Urinary bladder (tissue), 3 donors: ENCODE measurements at regions not wholly inside any gene's neighbourhood (a gene's known extent, or its start where the extent isn't known, plus 50 kb on each side); places are given as distances from the start of the nearest gene placed in this dataset.
"Not testable (repeated sequence)": the region's sequence is repeated elsewhere in the genome, so short reads cannot be mapped to it uniquely, and the experiment has no call there.

Experiments
- DNase-seq: peaks from one replicate; pipeline ENCODE4 v3.0.0-alpha.2; 2015; ENCODE audit errors: extremely low spot score
- H3K27ac ChIP-seq: one replicate; pipeline ENCODE4 v1.5.1; 2013; ENCODE audit warnings: low read depth, mild to moderate bottlenecking, moderate library complexity
- H3K36me3 ChIP-seq: one replicate; pipeline ENCODE4 v1.6.1; 2013; ENCODE audit warnings: mild to moderate bottlenecking, moderate library complexity; ENCODE audit not compliant: insufficient read depth
- H3K4me1 ChIP-seq: one replicate; pipeline ENCODE4 v1.6.1; 2013; ENCODE audit warnings: mild to moderate bottlenecking, moderate library complexity; ENCODE audit not compliant: insufficient read depth
- H3K4me3 ChIP-seq: one replicate; pipeline ENCODE4 v1.5.1; 2013; ENCODE audit warnings: low read depth, low read length
- WGBS: extraction: QIAGEN DNeasy Blood & Tissue Kit; methylation state at CpG from one replicate; pipeline ENCODE4 v1.1.7; 2013; 5-methylcytosine and 5-hydroxymethylcytosine counted together
- donor health status: healthy with polysubstance abuse.
- donor health status: healthy.

DNA sequence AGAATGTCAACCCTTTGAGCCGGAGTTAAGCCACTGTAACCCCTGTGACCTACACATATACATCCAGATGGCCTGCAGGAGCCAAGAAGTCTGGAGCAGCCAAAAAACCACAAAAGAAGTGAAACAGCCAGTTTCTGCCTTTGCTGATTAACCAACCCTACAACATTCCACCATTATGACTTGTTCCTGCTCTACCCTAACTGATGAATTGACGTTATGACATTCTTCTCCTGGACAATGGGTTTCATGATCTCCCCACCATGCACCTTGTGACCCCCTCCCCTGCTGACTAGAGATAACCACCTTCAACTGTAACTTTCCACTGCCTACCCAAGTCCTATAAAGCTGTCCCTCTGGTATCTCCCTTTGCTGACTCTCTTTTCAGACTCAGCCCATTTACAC is 216.3 kb upstream of the DUSP10 start:
- H3K27ac ChIP-seq, H3K4me1 ChIP-seq, H3K4me3 ChIP-seq, DNase-seq, H3K36me3 ChIP-seq: not testable (repeated sequence)
- 54% methylated on average over 2 of the region's 2 CpGs for WGBS

DNA sequence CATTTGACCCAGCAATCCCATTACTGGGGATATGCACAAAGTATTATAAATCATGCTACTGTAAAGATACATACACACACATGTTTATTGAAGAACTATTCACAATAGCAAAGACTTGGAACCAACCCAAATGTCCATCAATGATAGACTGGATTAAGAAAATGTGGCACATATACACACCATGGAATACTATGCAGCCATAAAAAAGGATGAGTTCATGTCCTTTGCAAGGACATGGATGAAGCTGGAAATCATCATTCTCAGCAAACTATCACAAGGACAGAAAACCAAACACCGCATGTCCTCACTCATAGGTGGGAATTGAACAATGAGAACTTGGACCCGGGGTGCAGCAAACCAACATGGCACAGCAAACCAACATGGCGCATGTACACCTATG is 215.5 kb upstream of the DUSP10 start:
- WGBS, result 95% methylated on average over 3 of the region's 3 CpGs
- not testable (repeated sequence) for H3K4me3 ChIP-seq, H3K36me3 ChIP-seq

DNA sequence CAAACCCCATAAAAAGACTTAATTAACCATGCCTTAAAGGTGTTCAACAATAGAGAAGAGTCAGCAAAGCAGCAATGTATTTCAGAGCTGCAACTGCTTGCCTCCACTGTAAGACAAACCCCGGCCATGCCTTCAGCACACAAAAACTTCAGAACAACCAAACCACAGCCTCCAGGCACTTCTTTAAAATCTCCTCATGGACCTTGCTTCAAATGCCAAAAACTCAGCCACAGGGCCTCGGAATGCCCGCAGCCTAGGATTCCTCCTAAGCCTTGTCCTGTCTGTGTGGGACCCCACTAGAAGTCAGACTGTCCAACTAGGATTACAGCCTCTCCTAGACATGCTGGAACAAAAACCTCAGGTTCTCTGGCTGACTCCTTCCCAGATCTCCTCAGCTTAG is 208.1 kb upstream of the DUSP10 start:
- WGBS, result 94% methylated on average over 3 of the region's 3 CpGs
- no peak for DNase-seq
- no peak overlapping the region for H3K4me3 ChIP-seq
- H3K36me3 ChIP-seq, result no peaks in the 10 kb centered on the region
- H3K27ac ChIP-seq, result no peak overlapping the region
- H3K4me1 ChIP-seq, result no peaks in the 10 kb centered on the region

More for the DNA sequence above, 215.5 kb upstream of the DUSP10 start:
- H3K4me1 ChIP-seq, DNase-seq, H3K27ac ChIP-seq: not testable (repeated sequence)

DNA sequence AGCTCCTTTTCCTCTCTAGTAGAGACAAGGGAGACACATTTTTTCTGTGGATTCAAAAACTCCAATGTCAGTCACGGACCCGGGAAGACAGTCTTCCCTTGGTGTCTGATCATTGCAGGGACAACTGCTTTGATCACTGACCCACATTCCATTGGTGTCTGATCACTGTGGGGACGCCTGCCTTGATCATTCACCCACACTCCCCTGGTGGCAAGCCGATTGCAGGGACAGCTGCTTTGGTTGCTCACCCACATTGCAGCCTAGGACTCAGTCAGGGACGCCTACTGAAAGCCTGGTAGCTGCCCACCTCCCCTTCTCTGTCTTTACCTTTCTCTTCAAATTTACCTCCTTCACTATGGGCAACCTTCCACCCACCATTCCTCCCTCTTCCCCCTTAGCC is 206.6 kb upstream of the DUSP10 start:
- Histone ChIP-seq H3K36me3 (no peaks in the 10 kb centered on the region), H3K4me3 (no peak overlapping the region), H3K4me1 (no peaks in the 10 kb centered on the region), H3K27ac (no peak overlapping the region)
- DNase-seq, result no peak
- WGBS, result 89% methylated on average over 5 of the region's 5 CpGs

DNA sequence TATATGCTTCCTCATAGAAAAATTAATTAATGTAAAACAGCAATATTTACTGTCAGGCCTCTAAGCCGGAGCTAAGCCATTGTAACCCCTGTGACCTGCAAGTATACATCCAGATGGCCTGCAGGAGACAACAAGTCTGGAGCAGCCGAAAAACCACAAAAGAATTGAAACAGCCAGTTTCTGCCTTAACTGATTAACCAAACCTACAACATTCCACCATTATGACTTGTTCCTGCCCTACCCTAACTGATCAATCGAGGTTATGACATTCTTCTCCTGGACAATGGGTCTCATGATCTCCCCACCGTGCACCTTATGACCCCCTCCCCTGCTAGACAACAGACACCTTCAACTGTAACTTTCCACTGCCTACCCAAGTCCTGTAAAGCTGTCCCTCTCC is 205.8 kb upstream of the DUSP10 start:
- no peak for DNase-seq
- Histone ChIP-seq H3K27ac (no peak overlapping the region), H3K36me3 (no peaks in the 10 kb centered on the region), H3K4me1 (no peaks in the 10 kb centered on the region), H3K4me3 (no peak overlapping the region)
- WGBS, result 73% methylated on average over 4 of the region's 4 CpGs

DNA sequence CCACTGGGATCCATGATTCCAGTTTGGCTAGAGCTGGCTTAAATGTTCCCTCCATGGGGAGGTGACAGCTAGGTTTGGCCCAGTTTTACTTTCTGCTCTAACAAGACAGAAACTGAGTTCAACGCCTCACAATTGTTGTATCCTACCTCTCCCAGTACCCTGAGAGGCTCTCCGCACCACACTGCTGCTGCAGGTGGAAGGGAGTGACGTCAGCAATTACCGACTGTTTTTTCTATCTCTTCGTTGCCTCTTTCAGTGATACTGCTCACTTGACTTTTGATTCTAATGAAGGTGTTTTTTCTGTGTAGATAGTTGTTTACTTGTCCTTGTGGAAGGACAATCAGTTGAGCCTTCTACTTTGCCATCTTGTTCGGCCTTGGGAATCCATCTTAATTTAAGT is 204.9 kb upstream of the DUSP10 start:
- Histone ChIP-seq H3K4me1 (no peaks in the 10 kb centered on the region), H3K27ac (no peak overlapping the region), H3K4me3 (no peak overlapping the region), H3K36me3 (no peaks in the 10 kb centered on the region)
- no peak for DNase-seq
- WGBS, result 95% methylated on average over 6 of the region's 6 CpGs

DNA sequence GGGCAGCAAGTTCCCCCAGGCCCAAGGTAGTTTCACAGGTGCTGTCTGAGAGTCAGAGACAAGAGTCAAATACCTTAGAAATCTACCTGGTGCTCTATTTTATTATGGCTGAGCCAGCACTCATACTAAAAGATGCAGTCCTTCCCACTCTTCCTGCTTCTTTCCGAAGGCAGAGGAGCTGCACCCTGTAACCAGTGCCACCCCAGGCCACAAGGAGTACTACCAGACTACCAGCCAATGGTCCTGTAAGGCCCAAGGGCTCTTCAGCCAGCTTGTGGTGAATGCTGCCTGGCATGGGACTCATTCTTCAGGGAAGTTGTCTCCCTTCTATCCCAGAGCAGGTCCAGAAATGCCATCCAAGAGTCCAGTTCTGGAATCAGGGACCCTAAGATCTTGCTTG is 203.8 kb upstream of the DUSP10 start:
- Histone ChIP-seq H3K27ac (no peak overlapping the region), H3K36me3 (no peaks in the 10 kb centered on the region), H3K4me1 (no peaks in the 10 kb centered on the region), H3K4me3 (no peak overlapping the region)
- 76% methylated on average over 1 of the region's 1 CpG for whole genome bisulfite sequencing
- no peak for DNase-seq

DNA sequence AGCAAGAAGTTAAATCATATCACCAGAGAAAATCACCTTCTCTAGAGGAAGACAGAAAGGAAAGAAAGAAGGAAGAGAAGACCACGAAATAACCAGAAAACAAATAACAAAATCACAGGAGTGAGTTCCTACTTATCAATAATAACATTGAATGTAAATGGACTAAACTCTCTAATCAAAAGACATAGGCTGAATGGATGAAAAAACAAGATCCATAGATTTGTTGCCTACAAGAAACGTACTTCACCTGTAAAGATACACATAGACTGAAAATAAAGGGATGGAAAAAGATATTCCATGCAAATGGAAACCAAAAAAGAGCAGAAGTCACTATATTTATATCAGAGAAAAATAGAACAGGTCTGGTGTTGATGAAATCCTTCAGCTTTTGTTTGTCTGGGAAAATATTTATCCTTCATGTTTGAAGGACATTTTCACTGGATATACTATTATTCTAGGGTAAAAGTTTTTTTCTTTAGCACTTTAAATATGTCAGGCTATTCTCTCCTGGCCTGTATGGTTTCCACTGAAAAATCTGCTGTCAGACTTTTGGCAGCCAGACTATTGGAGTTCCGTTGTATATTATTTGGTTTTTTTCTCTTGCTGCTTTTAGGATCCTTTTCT is 202.5 kb upstream of the DUSP10 start:
- Histone ChIP-seq H3K4me3 (no peak overlapping the region), H3K36me3 (no peaks in the 10 kb centered on the region), H3K27ac (no peak overlapping the region), H3K4me1 (no peaks in the 10 kb centered on the region)
- WGBS, result 76% methylated on average over 3 of the region's 3 CpGs
- DNase-seq, result no peak

DNA sequence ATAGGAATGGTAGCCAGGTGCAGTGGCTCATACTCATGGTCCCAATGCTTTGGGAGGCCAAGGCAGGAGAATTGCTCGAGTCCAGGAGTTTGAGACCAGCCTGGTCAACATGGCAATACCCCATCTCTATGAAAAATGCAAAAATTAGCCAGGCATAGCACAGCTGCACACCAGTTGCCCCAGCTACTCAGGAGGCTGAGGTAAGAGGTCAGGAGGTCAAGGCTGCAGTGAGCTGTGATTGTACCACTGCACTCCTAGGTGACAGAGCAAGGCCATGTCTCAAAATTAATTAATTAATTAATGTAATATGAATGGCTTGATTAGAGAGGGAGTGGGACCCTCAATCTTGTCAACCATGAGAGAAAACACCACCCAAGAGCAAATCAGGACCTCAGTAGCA is 198.7 kb upstream of the DUSP10 start:
- Histone ChIP-seq H3K4me3 (no peak overlapping the region), H3K4me1 (no peaks in the 10 kb centered on the region), H3K36me3 (no peaks in the 10 kb centered on the region), H3K27ac (no peak overlapping the region)
- 87% methylated on average over 1 of the region's 1 CpG for WGBS
- no peak for DNase-seq

DNA sequence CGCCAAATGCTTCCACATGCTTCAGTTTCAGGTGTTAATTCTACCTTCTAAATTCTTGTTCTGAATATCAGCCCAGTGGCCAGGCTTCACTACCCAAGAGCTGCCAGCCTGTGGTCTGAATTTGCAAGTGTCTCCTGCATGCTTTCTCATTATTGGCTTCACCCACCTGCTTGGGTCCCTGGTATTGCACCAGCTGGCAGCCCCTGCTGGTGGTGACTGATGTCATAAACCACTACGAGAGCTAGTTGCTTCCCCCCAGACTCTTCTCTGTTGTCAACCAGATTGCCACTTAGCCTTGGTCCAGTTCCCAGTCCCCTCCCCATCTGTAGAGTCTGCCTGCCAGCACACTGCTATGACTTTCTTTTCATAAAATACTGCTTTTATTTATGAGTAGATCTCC is 197.7 kb upstream of the DUSP10 start:
- DNase-seq, result no peak
- Histone ChIP-seq H3K27ac (no peak overlapping the region), H3K4me3 (no peak overlapping the region), H3K36me3 (no peaks in the 10 kb centered on the region), H3K4me1 (no peaks in the 10 kb centered on the region)
- 64% methylated on average over 2 of the region's 2 CpGs for WGBS

DNA sequence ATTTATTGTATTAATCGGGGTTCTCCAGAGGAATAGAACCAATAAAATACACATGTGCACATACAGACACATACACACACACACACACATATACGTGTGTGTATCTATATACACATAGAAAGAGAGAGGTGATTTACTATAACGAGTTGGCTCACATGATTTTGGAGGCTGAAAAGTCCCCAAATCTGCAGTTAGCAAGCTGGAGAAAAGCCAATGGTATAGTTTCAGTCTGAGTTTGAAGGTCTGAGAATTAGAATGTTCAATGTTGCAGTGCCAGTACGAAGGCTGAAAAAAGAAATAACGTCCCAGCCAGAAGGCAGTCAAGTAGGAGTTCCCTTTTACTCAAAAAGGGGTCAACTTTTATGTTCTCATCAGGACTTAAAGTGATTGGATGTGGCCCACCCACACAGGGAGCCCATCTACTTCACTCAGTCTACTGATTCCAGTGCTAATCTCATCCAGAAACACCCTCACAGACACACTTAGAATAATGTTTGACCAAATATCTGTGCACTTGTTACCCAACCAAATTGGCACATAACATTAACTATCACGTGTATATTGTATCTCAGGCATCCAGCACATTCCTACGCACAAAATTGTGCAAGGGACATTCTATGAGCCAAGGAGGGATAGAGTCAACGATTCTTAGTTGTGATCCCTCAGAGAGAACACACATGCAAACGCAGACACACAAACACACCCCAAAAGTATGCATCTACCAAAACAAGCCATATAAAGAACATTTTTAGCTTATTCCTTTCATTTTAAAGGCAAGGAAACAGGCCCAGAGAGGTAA is 195.5 kb upstream of the DUSP10 start:
- 88% methylated on average over 9 of the region's 9 CpGs for WGBS
- no peaks in the 10 kb centered on the region for H3K36me3 ChIP-seq
- no peaks in the 10 kb centered on the region for H3K4me1 ChIP-seq
- DNase-seq, result no peak
- H3K4me3 ChIP-seq, result no peak overlapping the region
- no peak overlapping the region for H3K27ac ChIP-seq

DNA sequence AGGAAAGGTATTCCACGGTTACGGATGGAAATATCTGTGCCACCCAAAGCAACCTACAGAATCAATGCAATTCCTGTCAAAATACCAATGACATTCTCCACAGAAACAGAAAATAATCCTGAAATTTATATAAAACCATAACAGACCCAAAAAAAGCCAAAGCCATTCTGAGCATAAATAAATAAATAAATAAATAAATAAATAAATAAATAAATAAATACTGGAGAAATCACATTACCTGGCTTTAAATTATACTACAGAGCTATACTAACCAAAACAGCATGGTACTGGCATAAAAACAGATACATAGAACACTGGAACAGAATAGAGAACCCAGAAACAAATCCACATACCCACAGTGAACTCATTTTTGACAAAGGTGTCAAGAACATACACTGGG is 191.9 kb upstream of the DUSP10 start:
- H3K36me3 ChIP-seq, result no peaks in the 10 kb centered on the region
- no peak overlapping the region for H3K4me3 ChIP-seq
- 96% methylated on average over 2 of the region's 2 CpGs for WGBS
- no peaks in the 10 kb centered on the region for H3K4me1 ChIP-seq
- DNase-seq, result no peak
- no peak overlapping the region for H3K27ac ChIP-seq

DNA sequence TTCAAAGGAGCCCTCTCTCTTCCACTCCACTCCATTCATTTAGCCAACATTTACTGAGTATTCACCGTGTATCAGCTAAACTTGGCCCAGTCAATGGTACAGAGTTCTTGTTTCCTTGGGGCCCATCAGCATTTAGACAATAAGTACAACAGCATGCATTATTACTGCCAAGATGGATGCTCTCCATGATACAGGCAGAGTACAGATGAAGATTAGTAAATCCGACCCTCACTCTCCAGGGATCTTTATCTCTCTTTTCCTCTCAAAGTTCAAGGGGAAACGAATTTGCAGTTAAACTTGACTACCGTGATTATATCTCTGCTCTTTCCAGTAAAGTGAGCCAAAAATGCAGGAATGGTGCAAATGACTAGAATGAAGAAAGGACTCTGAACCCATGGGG is 184.6 kb upstream of the DUSP10 start:
- H3K4me3 ChIP-seq, result no peak overlapping the region
- DNase-seq, result no peak
- 42% methylated on average over 4 of the region's 4 CpGs for WGBS

DNA sequence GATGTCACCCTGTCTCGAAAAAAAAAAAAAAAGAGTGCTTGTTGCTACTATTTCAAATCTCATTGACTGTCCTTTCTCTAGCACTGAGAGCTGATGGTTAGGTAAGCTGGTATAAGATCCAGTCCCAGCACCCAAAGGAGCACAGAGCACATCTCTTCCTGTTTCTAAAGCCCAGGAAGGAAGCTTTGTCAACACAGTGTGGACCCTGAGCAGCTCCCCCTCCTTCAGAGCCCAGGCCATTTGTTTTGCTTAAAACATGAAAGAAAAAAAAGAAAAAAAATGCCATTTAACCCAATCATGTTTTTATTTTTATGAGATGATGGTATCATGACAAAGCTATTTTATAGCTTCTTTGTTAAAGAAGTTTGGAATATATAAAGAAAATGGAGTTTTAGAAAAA is 184.1 kb upstream of the DUSP10 start:
- Histone ChIP-seq H3K4me1 (no peaks in the 10 kb centered on the region), H3K27ac (no peak overlapping the region), H3K36me3 (no peaks in the 10 kb centered on the region), H3K4me3 (no peak overlapping the region)
- 90% methylated on average over 1 of the region's 1 CpG for WGBS
- DNase-seq, result no peak

More for the DNA sequence above, 184.6 kb upstream of the DUSP10 start:
- Histone ChIP-seq H3K36me3 (no peaks in the 10 kb centered on the region), H3K27ac (no peak overlapping the region), H3K4me1 (no peaks in the 10 kb centered on the region)
